HAP-1 (cell line): ENCODE measurements at regions not wholly inside any gene's neighbourhood (a gene's known extent, or its start where the extent isn't known, plus 50 kb on each side); places are given as distances from the start of the nearest gene placed in this dataset.

ENCODE experiments used
- DNase-seq, 2 experiments: peaks; one replicate each; pipeline ENCODE4 v3.0.0-alpha.2; 2016 to 2020; ENCODE audit warnings: low spot score in 2 of 2
- H3K27me3 ChIP-seq: fragments of 250-450 bp; sonication (Bioruptor Pico); 2 replicates; pipeline ENCODE4 v1.5.1; 2020; ENCODE audit warnings: low read depth, mild to moderate bottlenecking, moderate library complexity
- H3K36me3 ChIP-seq: fragments of 250-450 bp; sonication (Bioruptor Pico); replicated peaks from 2 replicates; pipeline ENCODE4 v1.5.1; 2020; ENCODE audit warnings: mild to moderate bottlenecking
- H3K4me1 ChIP-seq: fragments of 250-450 bp; sonication (Bioruptor Pico); 2 replicates; pipeline ENCODE4 v1.5.1; 2020; ENCODE audit warnings: mild to moderate bottlenecking
- H3K4me3 ChIP-seq: fragments of 250-450 bp; sonication (Bioruptor Pico); 2 replicates; pipeline ENCODE4 v1.5.1; 2020; ENCODE audit warnings: mild to moderate bottlenecking, moderate library complexity
- H3K9me3 ChIP-seq: fragments of 250-450 bp; sonication (Bioruptor Pico); 2 replicates; pipeline ENCODE4 v1.5.1; 2020; ENCODE audit warnings: mild to moderate bottlenecking, moderate library complexity
- in situ Hi-C: fragments of 300-500 bp; cut with MboI; formaldehyde crosslinking; loops from 3 replicates; pipeline ENCODE4 v1.14.3; 2020; ENCODE audit warnings: low sequenced_read_pairs, inconsistent platforms, mixed read lengths

- no peak for DNase-seq
- Histone ChIP-seq H3K27me3 (no peaks in the 10 kb centered on the region), H3K9me3 (no peaks in the 10 kb centered on the region), H3K4me3 (no peak overlapping the region), H3K4me1 (no peaks in the 10 kb centered on the region), H3K36me3 (no peaks in the 10 kb centered on the region)
- in situ Hi-C loops = no loop called here
These were observed 224.2 kb downstream of the NUP35 start for GRCh38 chr2:183348492-183348891.

DNA sequence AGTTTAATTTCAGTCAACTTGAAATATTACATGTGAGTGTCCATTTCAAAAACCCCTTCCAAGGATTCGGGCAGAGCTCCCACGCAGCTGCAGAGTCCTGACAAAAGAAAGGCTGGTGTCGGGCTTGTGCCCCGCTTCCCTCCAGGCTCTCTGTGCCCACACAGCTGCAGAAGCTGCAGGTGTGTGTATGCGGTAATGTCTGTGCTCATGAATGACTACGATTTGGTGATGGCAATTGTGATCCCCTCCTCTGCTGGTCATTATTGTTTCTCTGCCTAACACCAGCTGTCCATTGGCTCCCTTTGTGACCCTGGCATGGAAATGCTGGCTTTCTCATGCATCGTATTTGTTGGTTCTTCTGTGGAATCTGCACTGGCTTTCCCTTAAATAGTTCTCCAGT is 224.8 kb downstream of the NUP35 start:
- Histone ChIP-seq H3K4me1 (no peaks in the 10 kb centered on the region), H3K9me3 (no peaks in the 10 kb centered on the region), H3K4me3 (no peak overlapping the region), H3K27me3 (no peaks in the 10 kb centered on the region), H3K36me3 (no peaks in the 10 kb centered on the region)
- no peak for DNase-seq
- in situ Hi-C loops = no loop called here

DNA sequence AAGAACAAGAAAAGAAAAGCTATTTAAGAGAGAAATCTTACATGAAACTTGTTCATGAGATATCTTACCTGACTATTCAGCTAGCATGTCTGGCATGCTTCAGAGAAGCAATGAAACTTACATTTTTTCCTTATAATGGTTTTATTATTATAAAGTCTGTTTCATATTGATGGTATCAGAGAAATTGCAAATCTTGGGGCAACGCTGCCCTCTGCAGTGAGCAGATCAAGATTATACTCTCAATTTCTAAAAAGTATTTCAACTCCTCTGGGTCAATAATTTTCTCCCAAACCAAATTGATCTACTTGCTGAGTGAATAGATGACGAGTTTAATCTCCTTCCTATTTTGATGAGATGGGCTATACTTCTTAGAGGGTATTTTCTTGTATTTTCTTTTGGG is 235.6 kb downstream of the NUP35 start:
- Histone ChIP-seq H3K4me1 (no peaks in the 10 kb centered on the region), H3K36me3 (no peaks in the 10 kb centered on the region), H3K27me3 (no peaks in the 10 kb centered on the region), H3K4me3 (no peak overlapping the region), H3K9me3 (no peaks in the 10 kb centered on the region)
- DNase-seq = no peak
- in situ Hi-C loops = no loop called here

GRCh38 chr2:183371545-183371944 is 247.3 kb downstream of the NUP35 start:
- Histone ChIP-seq H3K4me3 (no peak overlapping the region), H3K4me1 (no peaks in the 10 kb centered on the region), H3K27me3 (no peaks in the 10 kb centered on the region), H3K36me3 (no peaks in the 10 kb centered on the region), H3K9me3 (no peaks in the 10 kb centered on the region)
- no peak for DNase-seq
- in situ Hi-C loops = no loop called here

DNA sequence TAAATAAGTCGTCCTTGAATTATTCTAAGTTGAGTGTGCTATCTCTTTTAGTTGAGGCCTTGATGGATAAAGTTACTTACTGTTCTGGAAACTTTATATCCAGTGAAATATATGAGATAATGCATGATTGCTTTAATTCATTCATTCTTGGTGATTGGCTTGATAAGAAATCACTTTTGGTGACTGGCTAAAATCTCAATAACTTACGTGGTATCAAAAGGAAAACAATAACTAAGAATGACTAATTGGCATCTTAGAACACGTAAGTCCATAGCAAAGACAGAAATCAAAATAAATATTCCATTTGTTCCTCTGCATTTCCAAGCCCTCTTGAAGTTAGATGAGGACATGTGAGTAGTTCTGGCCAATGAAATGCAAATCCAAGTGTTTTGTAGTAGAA is 251.6 kb downstream of the NUP35 start:
- Histone ChIP-seq H3K4me1 (no peaks in the 10 kb centered on the region), H3K9me3 (no peaks in the 10 kb centered on the region), H3K27me3 (no peaks in the 10 kb centered on the region), H3K4me3 (no peak overlapping the region), H3K36me3 (no peaks in the 10 kb centered on the region)
- no peak for DNase-seq
- in situ Hi-C loops = no loop called here

- Histone ChIP-seq H3K9me3 (no peaks in the 10 kb centered on the region; the same call in 1 of the 2 replicates), H3K36me3 (no peaks in the 10 kb centered on the region), H3K4me3 (no peak overlapping the region), H3K4me1 (no peaks in the 10 kb centered on the region; the same call in 1 of the 2 replicates), H3K27me3 (no peaks in the 10 kb centered on the region)
- in situ Hi-C loops = no loop called here
- DNase-seq = no peak
These were observed 259.6 kb downstream of the NUP35 start for GRCh38 chr2:183383854-183384253.

DNA sequence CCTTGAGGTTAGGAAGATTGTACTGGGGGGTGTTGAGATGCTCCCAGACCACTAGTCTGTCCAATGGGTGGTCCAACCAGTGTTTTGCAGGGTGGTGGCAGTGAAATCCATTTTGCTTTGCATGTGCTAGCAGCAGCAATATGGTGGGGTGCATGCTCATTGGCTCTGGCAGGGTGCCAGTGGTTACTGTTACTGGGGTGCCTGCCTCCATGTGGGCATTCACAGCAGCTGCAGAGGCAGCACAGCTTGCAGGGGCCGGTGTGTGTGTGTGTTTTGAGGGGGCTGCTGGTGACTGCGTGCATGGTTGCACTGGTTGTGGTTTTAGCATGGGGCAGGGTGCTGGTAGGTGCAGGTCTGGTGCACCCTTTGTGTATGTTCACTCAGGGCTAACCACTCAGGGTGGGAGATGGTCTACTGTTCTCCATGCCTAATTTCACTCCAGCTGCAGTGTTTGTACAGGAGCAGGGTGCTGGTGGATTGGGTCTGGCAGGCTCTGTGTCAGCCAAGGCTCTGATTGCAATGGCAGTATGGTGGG is 265.4 kb downstream of the NUP35 start:
- DNase-seq = no peak
- H3K27me3 ChIP-seq = no peaks in the 10 kb centered on the region
- no peaks in the 10 kb centered on the region; the same call in 1 of the 2 replicates for H3K9me3 ChIP-seq
- in situ Hi-C loops = no loop called here
- H3K36me3 ChIP-seq = no peaks in the 10 kb centered on the region
- H3K4me1 ChIP-seq = no peaks in the 10 kb centered on the region; the same call in 1 of the 2 replicates
- no peak overlapping the region for H3K4me3 ChIP-seq

GRCh38 chr2:183390109-183390508 is 265.9 kb downstream of the NUP35 start:
- no peak for DNase-seq
- H3K27me3 ChIP-seq = no peaks in the 10 kb centered on the region
- in situ Hi-C loops = no loop called here
- no peak overlapping the region for H3K4me3 ChIP-seq
- peaks cover 1% of the 10 kb centered on the region; the same call in 1 of the 2 replicates for H3K9me3 ChIP-seq
- H3K4me1 ChIP-seq = no peaks in the 10 kb centered on the region; the same call in 1 of the 2 replicates
- H3K36me3 ChIP-seq = no peaks in the 10 kb centered on the region

DNA sequence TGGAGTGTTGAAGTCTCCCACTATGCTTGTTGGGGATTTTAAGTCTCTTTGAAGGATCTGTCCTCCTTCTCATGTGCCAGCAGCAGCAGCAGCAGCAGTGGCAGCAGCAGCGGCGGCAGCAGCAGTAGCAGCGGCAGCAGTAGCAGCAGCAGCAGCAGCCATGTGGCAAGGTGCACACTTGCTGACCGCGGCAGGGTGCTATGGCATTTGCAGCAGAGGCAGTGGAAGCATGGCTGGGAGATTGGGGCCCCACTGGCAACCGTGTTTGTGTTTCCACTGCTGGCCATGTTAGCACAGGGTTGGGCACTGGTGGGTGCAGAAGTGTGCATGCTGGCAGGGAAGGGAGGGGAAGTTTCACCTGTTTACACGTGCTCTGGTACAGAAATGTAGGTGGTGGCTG is 280.1 kb downstream of the NUP35 start:
- H3K27me3 ChIP-seq = no peaks in the 10 kb centered on the region
- no peaks in the 10 kb centered on the region for H3K36me3 ChIP-seq
- no peaks in the 10 kb centered on the region for H3K9me3 ChIP-seq
- in situ Hi-C loops = no loop called here
- H3K4me3 ChIP-seq = no peak overlapping the region
- DNase-seq = no peak
- H3K4me1 ChIP-seq = peaks cover 24% of the 10 kb centered on the region

GRCh38 chr2:183408562-183408961 is 284.3 kb downstream of the NUP35 start:
- H3K36me3 ChIP-seq = no peaks in the 10 kb centered on the region
- in situ Hi-C loops = no loop called here
- peaks cover 2% of the 10 kb centered on the region; the same call in 1 of the 2 replicates for H3K9me3 ChIP-seq
- DNase-seq = peak; percentile 36 to 90
- no peak overlapping the region for H3K4me3 ChIP-seq
- H3K27me3 ChIP-seq = no peaks in the 10 kb centered on the region
- peaks cover 30% of the 10 kb centered on the region for H3K4me1 ChIP-seq

- H3K9me3 ChIP-seq = peaks cover 2% of the 10 kb centered on the region; the same call in 1 of the 2 replicates
- peak in 1 of 2 experiments; percentile 58 for DNase-seq
- no peaks in the 10 kb centered on the region for H3K36me3 ChIP-seq
- no peaks in the 10 kb centered on the region for H3K27me3 ChIP-seq
- H3K4me1 ChIP-seq = peaks cover 30% of the 10 kb centered on the region
- in situ Hi-C loops = no loop called here
- no peak overlapping the region for H3K4me3 ChIP-seq
These were observed 285.4 kb downstream of the NUP35 start for GRCh38 chr2:183409662-183410061.

- no peaks in the 10 kb centered on the region for H3K27me3 ChIP-seq
- no peak for DNase-seq
- no peaks in the 10 kb centered on the region for H3K36me3 ChIP-seq
- no peak overlapping the region for H3K4me3 ChIP-seq
- H3K9me3 ChIP-seq = no peaks in the 10 kb centered on the region
- no peaks in the 10 kb centered on the region for H3K4me1 ChIP-seq
- in situ Hi-C loops = no loop called here
These were observed 292.5 kb downstream of the NUP35 start for GRCh38 chr2:183416753-183417152.

DNA sequence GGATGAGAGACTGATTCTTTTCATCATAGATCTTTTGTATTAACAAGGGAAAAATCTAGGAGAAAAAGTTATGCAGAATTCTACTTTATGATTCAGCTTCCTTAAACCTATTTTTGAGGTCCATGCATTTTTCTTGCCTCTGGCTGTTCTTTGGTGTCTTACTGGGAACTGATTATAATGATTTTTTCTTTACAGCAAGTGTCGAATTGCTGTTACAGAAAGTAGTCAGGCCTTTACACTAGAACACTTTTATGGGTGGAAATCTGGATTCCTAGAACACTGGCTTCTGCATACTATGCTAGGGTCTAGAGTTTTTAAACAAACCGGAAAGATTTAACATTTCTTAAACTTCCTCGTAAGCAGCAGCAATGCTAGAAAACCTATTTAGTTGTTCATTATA is 302.6 kb downstream of the NUP35 start:
- H3K27me3 ChIP-seq = no peaks in the 10 kb centered on the region
- in situ Hi-C loops = no loop called here
- H3K9me3 ChIP-seq = no peaks in the 10 kb centered on the region

DNA sequence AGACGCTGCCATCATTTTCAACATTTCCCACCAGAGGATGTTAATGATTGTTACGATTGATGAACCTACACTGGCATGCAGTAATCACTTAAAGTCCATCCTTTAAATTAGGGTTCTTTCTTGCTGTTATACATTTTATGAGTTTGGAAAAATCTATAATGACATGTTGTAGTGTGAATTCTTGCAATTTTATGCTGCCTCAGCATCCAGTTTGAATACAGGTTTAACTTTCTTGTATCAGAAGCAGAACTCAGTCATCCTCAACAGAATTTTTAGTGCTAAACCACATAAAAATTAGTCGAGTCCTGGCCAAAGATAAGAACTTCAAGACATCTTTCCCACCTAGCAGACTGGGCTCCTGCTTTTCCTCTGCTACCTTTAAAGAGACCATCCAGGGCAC is 303.3 kb downstream of the NUP35 start:
- Histone ChIP-seq H3K4me3 (no peak overlapping the region), H3K9me3 (no peaks in the 10 kb centered on the region), H3K27me3 (no peaks in the 10 kb centered on the region), H3K36me3 (no peaks in the 10 kb centered on the region), H3K4me1 (no peaks in the 10 kb centered on the region)
- in situ Hi-C loops = no loop called here
- no peak for DNase-seq

More for the DNA sequence above, 302.6 kb downstream of the NUP35 start:
- no peaks in the 10 kb centered on the region for H3K4me1 ChIP-seq
- DNase-seq = no peak
- no peaks in the 10 kb centered on the region for H3K36me3 ChIP-seq
- H3K4me3 ChIP-seq = no peak overlapping the region

GRCh38 chr2:183428881-183429280 is 304.6 kb downstream of the NUP35 start:
- no peak for DNase-seq
- Histone ChIP-seq H3K4me3 (no peak overlapping the region), H3K27me3 (no peaks in the 10 kb centered on the region), H3K36me3 (no peaks in the 10 kb centered on the region), H3K4me1 (no peaks in the 10 kb centered on the region), H3K9me3 (no peaks in the 10 kb centered on the region)
- in situ Hi-C loops = no loop called here
